ENCODE measurements at regions not wholly inside any gene's neighbourhood (a gene's known extent, or its start where the extent isn't known, plus 50 kb on each side); places are given as distances from the start of the nearest gene placed in this dataset.

DNA sequence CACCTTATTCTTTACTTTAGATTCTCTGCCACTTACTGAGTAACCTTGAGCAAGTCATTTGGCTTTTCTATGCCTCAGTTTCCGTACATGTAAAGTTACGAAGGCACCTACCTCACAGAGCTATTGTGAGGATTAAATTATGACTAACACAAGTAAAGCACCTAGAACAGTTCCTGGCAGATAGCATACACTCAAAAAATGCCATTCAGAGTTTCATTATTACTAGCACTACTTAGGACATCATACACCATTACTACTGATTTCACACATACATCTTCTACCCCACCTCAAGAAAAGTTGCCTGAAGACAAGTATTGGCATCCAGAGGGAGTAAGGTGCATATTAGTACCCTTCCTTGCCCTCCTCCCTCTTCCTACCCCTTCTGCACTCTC, 107.8 kb downstream of the OGFRL1 start:
- DNase-seq (ENCODE audit: low spot score), result no peak

DNA sequence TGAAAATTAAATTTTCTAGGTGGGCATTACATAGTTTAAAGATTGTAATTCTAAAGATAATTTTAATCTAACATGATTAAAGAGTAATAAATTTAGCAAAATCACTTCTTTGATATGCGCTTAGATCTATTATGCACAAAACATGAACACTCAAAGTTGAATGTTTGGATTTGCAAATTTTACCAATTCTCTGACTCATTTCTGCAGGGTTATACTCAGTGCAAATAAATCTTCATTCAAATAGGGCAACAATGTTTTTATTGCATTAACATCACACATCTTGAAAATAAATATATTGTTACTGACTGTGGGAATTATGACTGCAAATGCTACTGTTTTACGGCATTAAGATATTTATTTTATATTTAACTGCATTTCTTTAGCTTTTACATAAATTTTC, 110.7 kb downstream of the OGFRL1 start:
- DNase-seq (ENCODE audit: low spot score), result no peak

GRCh38 chr6:71400852-71401251, 112.2 kb downstream of the OGFRL1 start:
- no peak for DNase-seq (ENCODE audit: low spot score)

- no peak for DNase-seq (ENCODE audit: low spot score)
Observed at GRCh38 chr6:71402096-71402495, 113.5 kb downstream of the OGFRL1 start.

- no peak for DNase-seq (ENCODE audit: low spot score)
Observed at GRCh38 chr6:71403422-71404134, 115.0 kb downstream of the OGFRL1 start.

GRCh38 chr6:71404145-71404966, 115.7 kb downstream of the OGFRL1 start:
- no peak for DNase-seq (ENCODE audit: low spot score)

DNA sequence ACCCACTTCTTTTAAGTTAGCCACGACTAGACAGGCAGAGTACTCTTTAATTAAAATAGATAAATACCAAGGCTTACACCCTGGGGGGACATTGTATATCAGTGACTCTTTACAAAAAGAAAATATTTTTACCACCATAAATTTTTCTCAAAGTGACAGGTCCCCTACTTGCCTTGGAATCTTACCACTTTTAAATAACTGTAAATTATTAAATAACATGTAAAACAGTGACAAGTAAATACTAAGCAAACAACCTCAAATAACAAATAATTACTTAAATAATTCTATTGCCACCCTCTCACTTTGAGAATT, 116.3 kb downstream of the OGFRL1 start:
- no peak for DNase-seq (ENCODE audit: low spot score)

DNA sequence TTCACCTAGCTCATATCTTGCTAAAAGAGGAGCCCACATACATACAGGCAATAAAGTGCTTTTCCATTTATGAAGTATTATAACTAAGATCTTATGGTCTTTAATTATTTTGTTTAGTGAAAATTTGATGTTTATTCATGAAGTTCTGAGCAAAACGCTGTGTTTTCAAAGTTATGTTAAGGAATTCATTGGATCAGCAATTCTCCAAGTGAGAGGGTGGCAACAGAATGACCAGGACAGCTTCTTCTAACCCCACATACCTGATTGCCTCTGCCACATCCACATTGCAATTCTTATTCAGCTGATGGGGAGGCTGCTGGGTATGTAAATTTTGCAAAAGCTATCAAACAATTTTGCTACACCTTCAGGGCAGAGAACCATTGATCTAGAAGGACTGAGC, 116.8 kb downstream of the OGFRL1 start:
- DNase-seq (ENCODE audit: low spot score), result no peak

DNA sequence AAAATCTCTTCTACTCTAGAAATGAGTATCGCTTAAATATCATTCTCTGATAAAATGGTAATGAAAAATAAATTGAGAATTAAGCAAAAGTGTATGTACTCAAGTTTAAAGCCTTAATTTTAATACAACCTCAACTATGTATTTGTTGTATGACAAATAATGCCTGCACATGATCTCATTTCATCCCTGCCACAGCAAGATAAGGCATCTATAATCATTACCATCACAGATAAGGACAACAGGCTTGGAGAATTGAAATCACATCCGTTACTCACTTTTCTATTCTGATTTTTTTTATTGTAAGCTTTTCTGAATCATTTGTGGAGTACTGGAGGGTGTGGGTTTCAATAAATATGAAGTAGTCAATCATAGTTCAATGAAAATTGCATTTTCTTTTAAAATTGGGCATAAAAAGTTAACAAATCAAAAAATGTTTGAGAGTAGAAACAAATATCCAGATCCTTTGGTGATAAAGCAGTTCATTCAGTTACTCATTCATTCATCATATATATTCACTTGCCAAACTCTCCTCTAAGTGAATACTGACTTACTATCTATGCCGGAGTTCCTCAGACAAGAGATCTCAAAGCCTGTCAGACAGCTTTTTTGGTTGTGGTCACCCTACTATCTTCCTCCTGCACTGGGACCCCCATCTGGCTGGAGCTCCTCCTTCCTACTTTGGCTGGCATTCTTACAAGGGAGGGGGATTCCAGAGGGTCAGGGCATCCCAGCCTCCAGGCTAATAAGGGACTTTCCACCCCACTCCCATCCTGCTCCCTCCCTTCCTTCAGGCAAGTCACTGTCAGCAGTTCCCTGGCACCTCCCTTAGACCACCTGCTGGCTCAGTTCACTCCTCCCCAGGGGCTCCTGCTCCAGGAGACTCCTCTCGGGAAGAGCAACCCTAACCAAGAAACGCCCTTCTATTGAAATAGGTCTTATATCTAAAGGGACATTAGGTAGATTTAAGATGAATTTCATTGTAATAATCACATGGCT, 118.6 kb downstream of the OGFRL1 start:
- no peak for DNase-seq (ENCODE audit: low spot score)

- DNase-seq (ENCODE audit: low spot score), result no peak
Observed at GRCh38 chr6:71408787-71409723, 120.4 kb downstream of the OGFRL1 start.

DNA sequence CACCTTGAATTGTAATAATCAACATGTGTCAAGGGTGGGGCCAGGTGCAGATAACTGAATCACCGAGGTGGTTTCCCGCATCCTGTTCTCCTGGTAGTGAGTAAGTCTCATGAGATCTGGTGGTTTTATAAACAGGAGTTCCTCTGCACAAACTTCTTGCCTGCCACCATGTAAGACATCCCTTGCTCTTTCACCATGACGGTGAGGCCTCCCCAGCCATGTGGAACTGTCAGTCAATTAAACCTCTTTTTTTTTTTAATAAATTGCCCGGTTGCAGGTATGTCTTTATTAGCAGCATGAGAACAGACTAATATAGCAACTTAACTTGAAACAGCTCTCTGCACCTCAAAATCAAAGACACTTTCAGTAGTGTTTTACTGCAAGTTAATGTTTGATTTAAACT, 121.6 kb downstream of the OGFRL1 start:
- no peak for DNase-seq (ENCODE audit: low spot score)

DNA sequence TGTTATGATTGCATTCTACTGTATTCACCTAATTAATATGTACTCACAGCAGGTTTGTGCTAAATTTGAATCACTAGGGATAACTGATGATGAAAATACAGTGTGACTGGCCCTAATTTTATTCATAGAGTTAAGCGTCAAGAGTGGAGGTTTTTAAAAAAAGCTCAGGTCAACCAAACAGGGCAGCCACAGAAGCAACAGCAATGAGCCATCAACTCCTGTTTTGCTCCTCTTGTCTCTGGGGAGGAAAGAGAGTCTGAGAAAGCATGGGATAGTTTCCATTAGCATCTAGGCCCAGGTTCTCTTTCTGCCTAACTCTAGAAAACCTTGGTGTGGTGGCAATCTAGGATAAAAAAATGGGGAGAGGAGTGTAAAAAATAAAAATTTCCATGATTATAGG, 122.1 kb downstream of the OGFRL1 start:
- no peak for DNase-seq (ENCODE audit: low spot score)

DNA sequence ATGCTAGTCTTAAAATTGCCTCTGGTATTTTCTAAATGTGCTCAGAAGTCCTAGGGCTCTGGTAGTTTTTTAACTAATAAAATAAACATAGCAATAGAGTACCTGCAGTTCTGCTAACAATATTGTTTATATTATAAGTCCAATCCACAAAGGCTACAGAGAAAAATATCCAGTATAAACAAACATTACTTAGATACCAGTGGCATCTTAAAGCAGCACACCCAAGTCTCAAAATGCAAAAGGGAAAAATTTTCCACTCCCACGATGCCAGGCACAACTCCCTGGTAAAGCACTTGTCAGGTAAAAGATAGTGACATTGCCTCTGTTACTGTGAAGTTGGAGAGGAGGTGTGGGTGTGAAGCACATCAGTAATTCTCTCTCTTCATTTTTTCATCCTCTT, 123.3 kb downstream of the OGFRL1 start:
- DNase-seq (ENCODE audit: low spot score), result no peak

DNA sequence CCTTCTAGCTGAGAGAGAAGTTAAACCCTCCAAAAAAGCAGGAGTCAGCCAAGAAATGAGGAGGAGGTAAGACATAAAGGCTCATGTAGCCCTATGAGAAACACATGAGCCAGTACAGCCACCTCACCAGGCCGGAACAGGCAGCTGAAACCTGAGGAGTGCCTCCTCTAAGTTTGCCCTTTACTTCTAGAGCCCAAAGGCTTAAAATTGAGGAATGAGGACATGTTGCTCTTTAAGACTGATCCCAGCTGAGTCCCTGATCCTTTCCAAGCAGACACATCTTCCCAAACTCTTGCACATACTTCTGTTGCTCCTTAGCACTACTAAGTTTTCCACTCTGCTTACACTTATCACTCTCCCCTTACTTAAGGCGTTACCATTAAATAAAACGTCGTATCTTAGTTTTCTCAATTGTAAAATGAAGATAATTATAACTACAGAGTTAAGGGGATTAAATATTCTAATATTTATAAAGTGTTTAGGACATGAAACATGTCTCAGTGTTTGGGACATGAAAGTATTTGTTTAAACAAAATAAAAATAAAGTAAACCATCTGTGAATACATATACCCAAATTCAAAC, 124.0 kb downstream of the OGFRL1 start:
- no peak for DNase-seq (ENCODE audit: low spot score)

GRCh38 chr6:71414486-71414885, 125.9 kb downstream of the OGFRL1 start:
- DNase-seq (ENCODE audit: low spot score), result no peak

DNA sequence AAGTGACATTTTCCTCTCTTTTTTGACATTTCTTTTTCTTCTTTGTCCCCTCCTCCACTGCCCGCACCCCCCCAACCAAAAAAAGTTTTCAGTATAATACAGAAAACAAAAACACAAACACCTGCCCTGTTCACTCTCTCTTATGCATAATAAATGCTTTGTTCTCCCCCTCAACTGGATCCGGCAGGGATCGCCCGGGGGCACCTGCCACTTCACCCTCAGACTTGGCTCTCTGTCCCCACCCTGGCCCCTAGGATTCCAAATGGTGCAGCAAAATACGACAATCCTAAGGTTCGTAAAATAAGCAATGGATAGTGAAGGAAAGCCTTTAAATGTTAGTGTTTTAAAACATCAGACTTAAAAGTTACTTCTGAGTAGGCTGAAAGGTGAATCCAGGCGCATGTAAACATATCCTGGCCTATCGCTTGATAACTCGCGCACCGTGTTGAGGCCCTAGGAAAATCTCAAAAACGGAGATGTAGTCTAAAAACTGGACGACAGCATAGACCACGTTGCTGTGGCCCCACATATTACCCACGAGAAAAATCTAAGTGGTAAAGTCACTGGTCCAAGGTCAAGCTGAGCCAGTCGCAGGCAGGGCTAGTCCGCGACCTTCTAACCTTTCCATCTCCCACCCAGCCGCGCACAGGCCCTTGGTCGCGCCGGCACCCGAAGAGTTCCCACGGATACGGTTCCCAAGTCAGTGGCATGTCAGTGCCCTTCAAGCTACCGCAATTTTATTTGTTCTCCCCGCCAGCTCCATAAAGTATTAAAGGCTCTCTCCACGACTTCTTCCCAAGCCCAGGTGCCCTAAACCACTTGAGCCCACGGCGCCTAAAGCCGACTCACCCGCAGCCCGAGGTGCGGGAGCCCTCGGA, 130.8 kb downstream of the OGFRL1 start:
- DNase-seq (ENCODE audit: low spot score), result peak; percentile 25

DNA sequence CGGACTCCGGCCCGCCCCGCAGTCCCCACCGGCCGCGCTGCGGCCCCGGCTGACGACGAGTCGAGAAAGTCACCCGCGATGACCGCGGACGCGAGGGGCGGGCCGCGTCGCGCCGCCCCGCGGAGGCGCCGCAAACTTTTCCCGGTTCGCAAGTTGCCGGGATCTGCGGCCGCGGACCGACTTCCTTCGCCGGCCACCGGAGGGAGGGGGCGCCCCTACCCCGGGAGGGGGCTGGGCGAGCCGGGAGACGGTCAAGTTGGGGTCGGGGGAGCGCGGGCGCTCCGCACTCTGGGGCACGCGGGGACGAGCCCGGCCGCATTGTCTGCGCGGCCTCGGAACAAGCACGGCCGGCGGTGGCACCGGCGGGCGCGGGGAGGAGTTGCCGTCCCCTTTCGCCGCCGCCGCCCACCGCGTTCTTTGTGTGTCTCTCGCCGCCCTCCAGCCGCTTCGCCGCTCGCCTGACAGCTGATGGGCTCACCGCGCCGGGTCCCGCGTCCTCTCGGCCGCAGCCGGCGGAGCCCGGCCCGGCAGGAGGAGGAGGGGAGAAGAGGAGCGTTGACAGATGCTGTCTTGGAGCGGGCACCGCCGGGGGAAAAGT, 131.6 kb downstream of the OGFRL1 start:
- DNase-seq (ENCODE audit: low spot score), result peak; percentile 62

DNA sequence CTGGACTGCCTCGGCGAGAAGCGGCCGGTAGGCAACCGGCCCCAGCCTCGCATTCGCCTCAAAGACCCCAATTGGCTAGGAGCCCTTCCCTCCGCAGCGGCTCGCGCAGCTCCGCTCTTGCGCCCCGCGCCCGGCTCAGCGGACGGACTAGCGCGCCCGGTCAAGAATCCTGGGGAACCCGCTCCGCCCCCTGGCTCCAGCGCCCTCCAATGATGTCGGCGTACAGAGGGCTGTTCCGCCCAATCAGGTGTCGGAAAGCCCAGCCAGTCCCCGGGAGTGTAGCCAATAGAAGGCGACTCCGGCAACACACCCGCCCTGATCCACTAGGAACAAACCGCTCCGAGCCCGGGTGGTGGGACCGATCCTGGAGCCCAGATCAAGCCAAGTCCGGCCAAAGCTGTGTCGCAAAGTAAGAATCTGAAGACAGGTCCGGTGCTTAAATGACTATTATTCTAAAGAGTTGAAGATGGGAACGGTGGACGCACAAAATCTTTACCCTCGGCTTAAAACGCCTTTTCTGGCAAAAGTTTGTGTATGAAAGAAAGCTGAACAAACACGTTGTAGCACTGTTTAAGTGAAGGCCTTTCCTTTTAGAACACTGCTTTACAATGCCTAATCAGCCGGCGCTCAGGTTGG, 132.2 kb downstream of the OGFRL1 start:
- peak; percentile 76 for DNase-seq (ENCODE audit: low spot score)

GRCh38 chr6:71421611-71422010, 133.0 kb downstream of the OGFRL1 start:
- DNase-seq (ENCODE audit: low spot score), result no peak

Measured in D341Med (cell line).